Transverse colon (tissue), 4 donors: ENCODE measurements at regions not wholly inside any gene's neighbourhood (a gene's known extent, or its start where the extent isn't known, plus 50 kb on each side); places are given as distances from the start of the nearest gene placed in this dataset.

Experiments used
- EP300 ChIP-seq: sonication (generic); formaldehyde crosslinking; IDR thresholded peaks from one replicate; pipeline ENCODE4 v1.6.1; 2017; ENCODE audit warnings: antibody characterized with exemption, low read depth
- POLR2A ChIP-seq: fragments of 450-650 bp; IDR thresholded peaks from one replicate; pipeline ENCODE4 v1.6.1; 2016; ENCODE audit warnings: antibody characterized with exemption, mild to moderate bottlenecking, moderate library complexity
- POLR2AphosphoS5 ChIP-seq, 3 donors: sonication (generic); formaldehyde crosslinking; IDR thresholded peaks; one replicate each; pipeline ENCODE4 v1.6.1; 2016; ENCODE audit warnings: antibody characterized with exemption in 3 of 3
- TF ChIP-seq, protein P1 (sequence below), 5 experiments: fragments of 200-600 bp in 3 of 5; fragments of 450-650 bp in 2 of 5; sonication (generic) in 3 of 5; IDR thresholded peaks; 1 replicate in 2 of 5; 2 replicates in 3 of 5; pipeline ENCODE4 v1.5.1; 2016 to 2017; ENCODE audit warnings: antibody characterized with exemption in 5 of 5, inconsistent platforms in 3 of 5, mild to moderate bottlenecking in 2 of 5, moderate library complexity in 1 of 5

DNA sequence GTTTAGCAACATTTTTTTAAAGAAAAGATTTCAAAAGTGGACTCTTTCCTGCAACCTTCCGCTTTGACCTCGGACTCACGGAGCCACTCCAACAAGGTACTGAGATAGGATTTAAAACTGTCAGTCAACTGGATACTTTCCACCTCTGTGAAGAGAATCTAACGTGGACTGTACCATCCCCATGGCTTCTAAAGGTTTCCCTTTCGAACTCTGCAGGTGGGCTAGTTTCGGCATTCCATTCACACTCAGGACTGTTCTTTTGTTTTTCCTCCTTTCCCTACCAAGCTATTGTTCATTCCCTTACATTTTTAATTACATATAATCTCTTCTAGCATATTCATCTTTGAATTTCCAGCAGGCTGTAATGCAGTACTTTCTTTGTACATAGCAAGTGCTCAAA is 88.5 kb upstream of the AKIP1 start:
- TF ChIP-seq, protein P1, sequence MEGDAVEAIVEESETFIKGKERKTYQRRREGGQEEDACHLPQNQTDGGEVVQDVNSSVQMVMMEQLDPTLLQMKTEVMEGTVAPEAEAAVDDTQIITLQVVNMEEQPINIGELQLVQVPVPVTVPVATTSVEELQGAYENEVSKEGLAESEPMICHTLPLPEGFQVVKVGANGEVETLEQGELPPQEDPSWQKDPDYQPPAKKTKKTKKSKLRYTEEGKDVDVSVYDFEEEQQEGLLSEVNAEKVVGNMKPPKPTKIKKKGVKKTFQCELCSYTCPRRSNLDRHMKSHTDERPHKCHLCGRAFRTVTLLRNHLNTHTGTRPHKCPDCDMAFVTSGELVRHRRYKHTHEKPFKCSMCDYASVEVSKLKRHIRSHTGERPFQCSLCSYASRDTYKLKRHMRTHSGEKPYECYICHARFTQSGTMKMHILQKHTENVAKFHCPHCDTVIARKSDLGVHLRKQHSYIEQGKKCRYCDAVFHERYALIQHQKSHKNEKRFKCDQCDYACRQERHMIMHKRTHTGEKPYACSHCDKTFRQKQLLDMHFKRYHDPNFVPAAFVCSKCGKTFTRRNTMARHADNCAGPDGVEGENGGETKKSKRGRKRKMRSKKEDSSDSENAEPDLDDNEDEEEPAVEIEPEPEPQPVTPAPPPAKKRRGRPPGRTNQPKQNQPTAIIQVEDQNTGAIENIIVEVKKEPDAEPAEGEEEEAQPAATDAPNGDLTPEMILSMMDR (IDR thresholded peaks at IDR 0.05), result no peak
- TF ChIP-seq POLR2A (no peak), POLR2AphosphoS5 (IDR thresholded peaks at IDR 0.05) (no peak), EP300 (no peak)
